ENCODE measurements at regions not wholly inside any gene's neighbourhood (a gene's known extent, or its start where the extent isn't known, plus 50 kb on each side); places are given as distances from the start of the nearest gene placed in this dataset.

GRCh38 chr16:51359141-51359955, 208.3 kb upstream of the SALL1 start:
- no peak for ATAC-seq
- TF ChIP-seq CREB5 (CRISPR knock-in tag; IDR thresholded peaks at IDR 0.05; ENCODE audit: low read depth), result no peak
- peak; percentile 37; the same call in 1 of the 2 replicates for TF ChIP-seq TCF4 (CRISPR knock-in tag; IDR thresholded peaks at IDR 0.05; ENCODE audit: borderline replicate concordance)

- no peak for TF ChIP-seq PATZ1 (CRISPR knock-in tag; IDR thresholded peaks at IDR 0.05; ENCODE audit: borderline replicate concordance)
- TF ChIP-seq ZNF70 (CRISPR knock-in tag; IDR thresholded peaks at IDR 0.05), result no peak
- no peak for ATAC-seq
These were observed 206.8 kb upstream of the SALL1 start for GRCh38 chr16:51357839-51358238.

GRCh38 chr16:51355875-51356274, 204.8 kb upstream of the SALL1 start:
- TF ChIP-seq POU6F1 (CRISPR knock-in tag; IDR thresholded peaks at IDR 0.05; ENCODE audit: borderline replicate concordance, low read depth) (no peak), TCF4 (CRISPR knock-in tag; IDR thresholded peaks at IDR 0.05; ENCODE audit: borderline replicate concordance) (no peak), SNAI2 (CRISPR knock-in tag; IDR thresholded peaks at IDR 0.05) (no peak), TOX (CRISPR knock-in tag; IDR thresholded peaks at IDR 0.05; ENCODE audit: borderline replicate concordance) (no peak), ZNF8 (CRISPR knock-in tag; IDR thresholded peaks at IDR 0.05) (no peak), RARB (CRISPR knock-in tag; IDR thresholded peaks at IDR 0.05) (no peak), OSR1 (CRISPR knock-in tag; IDR thresholded peaks at IDR 0.05) (no peak), ARNTL (CRISPR knock-in tag; IDR thresholded peaks at IDR 0.05; ENCODE audit: borderline replicate concordance, low read depth) (no peak), ESRRG (CRISPR knock-in tag; IDR thresholded peaks at IDR 0.05) (no peak), GLIS3 (CRISPR knock-in tag; IDR thresholded peaks at IDR 0.05) (no peak), CREB5 (CRISPR knock-in tag; IDR thresholded peaks at IDR 0.05; ENCODE audit: low read depth) (no peak), PPARA (CRISPR knock-in tag; IDR thresholded peaks at IDR 0.05; ENCODE audit: borderline replicate concordance) (no peak), ZFP30 (CRISPR knock-in tag; IDR thresholded peaks at IDR 0.05) (no peak), CSDC2 (CRISPR knock-in tag; IDR thresholded peaks at IDR 0.05) (no peak), PATZ1 (CRISPR knock-in tag; IDR thresholded peaks at IDR 0.05; ENCODE audit: borderline replicate concordance) (no peak), ZNF70 (CRISPR knock-in tag; IDR thresholded peaks at IDR 0.05) (no peak), BACH2 (CRISPR knock-in tag; IDR thresholded peaks at IDR 0.05; ENCODE audit: borderline replicate concordance) (no peak), ZC3H10 (CRISPR knock-in tag; IDR thresholded peaks at IDR 0.05) (no peak), ZFP3 (CRISPR knock-in tag; IDR thresholded peaks at IDR 0.05) (no peak), CSRNP3 (CRISPR knock-in tag; IDR thresholded peaks at IDR 0.05) (no peak)
- ATAC-seq, result no peak
